Thyroid gland (tissue), 4 donors: ENCODE measurements at regions not wholly inside any gene's neighbourhood (a gene's known extent, or its start where the extent isn't known, plus 50 kb on each side); places are given as distances from the start of the nearest gene placed in this dataset.

Source experiments
- POLR2A ChIP-seq, 2 donors: fragments of 450-650 bp; IDR thresholded peaks; one replicate each; pipeline ENCODE4 v1.6.1; 2017; ENCODE audit warnings: antibody characterized with exemption in 2 of 2, mild to moderate bottlenecking in 2 of 2, moderate library complexity in 1 of 2
- TF ChIP-seq, protein P1 (sequence below), 6 experiments: fragments of 200-600 bp in 3 of 6; fragments of 450-650 bp in 3 of 6; sonication (generic) in 3 of 6; IDR thresholded peaks; one replicate each; pipeline ENCODE4 v1.5.1; 2016 to 2019; ENCODE audit warnings: antibody characterized with exemption in 6 of 6, mild to moderate bottlenecking in 2 of 6, inconsistent platforms in 1 of 6, moderate library complexity in 1 of 6

DNA sequence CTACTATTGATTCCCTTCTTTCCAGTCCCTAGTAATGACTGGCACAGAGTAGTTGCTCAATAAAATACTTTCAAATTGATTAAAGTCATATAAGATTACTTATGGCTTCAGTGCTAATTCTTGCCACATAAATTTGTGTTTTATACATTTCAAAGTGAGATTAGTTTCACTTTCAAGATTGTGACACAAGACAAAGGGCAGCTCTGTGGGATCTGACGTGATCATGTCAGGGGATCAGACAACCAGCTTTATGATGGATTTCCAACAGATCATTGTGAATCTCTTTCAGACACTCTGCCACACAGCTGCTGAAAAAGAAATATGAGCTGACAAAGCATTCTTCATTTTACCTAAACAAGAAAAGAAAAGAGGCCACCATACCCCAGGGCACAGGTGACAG lies 73.4 kb upstream of the POMP start:
- TF ChIP-seq, protein P1, sequence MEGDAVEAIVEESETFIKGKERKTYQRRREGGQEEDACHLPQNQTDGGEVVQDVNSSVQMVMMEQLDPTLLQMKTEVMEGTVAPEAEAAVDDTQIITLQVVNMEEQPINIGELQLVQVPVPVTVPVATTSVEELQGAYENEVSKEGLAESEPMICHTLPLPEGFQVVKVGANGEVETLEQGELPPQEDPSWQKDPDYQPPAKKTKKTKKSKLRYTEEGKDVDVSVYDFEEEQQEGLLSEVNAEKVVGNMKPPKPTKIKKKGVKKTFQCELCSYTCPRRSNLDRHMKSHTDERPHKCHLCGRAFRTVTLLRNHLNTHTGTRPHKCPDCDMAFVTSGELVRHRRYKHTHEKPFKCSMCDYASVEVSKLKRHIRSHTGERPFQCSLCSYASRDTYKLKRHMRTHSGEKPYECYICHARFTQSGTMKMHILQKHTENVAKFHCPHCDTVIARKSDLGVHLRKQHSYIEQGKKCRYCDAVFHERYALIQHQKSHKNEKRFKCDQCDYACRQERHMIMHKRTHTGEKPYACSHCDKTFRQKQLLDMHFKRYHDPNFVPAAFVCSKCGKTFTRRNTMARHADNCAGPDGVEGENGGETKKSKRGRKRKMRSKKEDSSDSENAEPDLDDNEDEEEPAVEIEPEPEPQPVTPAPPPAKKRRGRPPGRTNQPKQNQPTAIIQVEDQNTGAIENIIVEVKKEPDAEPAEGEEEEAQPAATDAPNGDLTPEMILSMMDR (IDR thresholded peaks at IDR 0.05), result no peak
- no peak for TF ChIP-seq POLR2A (IDR thresholded peaks at IDR 0.05)
